Smooth muscle cell (in vitro differentiated cells): ENCODE measurements at regions not wholly inside any gene's neighbourhood (a gene's known extent, or its start where the extent isn't known, plus 50 kb on each side); places are given as distances from the start of the nearest gene placed in this dataset.

Source experiments
- DNase-seq: peaks from one replicate; lab custom pipeline; 2025; ENCODE audit not compliant: unreplicated experiment; lab: John Stamatoyannopoulos, UW
- H2AFZ ChIP-seq: fragments of 200-600 bp; sonication (generic); 2 replicates; pipeline ENCODE4 v1.6.0; 2016; ENCODE audit warnings: antibody characterized with exemption, low read depth, mild to moderate bottlenecking
- H3F3A ChIP-seq: fragments of 200-600 bp; sonication (generic); 2 replicates; pipeline ENCODE4 v1.6.0; 2017; ENCODE audit warnings: antibody characterized with exemption, low read depth
- H3K27ac ChIP-seq: fragments of 200-600 bp; sonication (generic); 2 replicates; pipeline ENCODE4 v1.5.1; 2016; ENCODE audit warnings: low read depth, mild to moderate bottlenecking
- H3K27me3 ChIP-seq: fragments of 200-600 bp; sonication (generic); 2 replicates; pipeline ENCODE4 v1.6.1; 2016; ENCODE audit warnings: low read depth, mild to moderate bottlenecking
- H3K36me3 ChIP-seq: fragments of 200-600 bp; sonication (generic); 2 replicates; pipeline ENCODE4 v1.5.1; 2016; ENCODE audit warnings: low read depth
- H3K4me1 ChIP-seq: fragments of 200-600 bp; sonication (generic); 2 replicates; pipeline ENCODE4 v1.5.1; 2016; ENCODE audit warnings: low read depth
- H3K4me2 ChIP-seq: fragments of 200-600 bp; sonication (generic); 2 replicates; pipeline ENCODE4 v1.6.0; 2016; ENCODE audit warnings: mild to moderate bottlenecking
- H3K4me3 ChIP-seq: fragments of 200-600 bp; sonication (generic); 2 replicates; pipeline ENCODE4 v1.5.1; 2016; ENCODE audit warnings: mild to moderate bottlenecking
- H3K79me2 ChIP-seq: fragments of 200-600 bp; sonication (generic); 2 replicates; pipeline ENCODE4 v1.6.0; 2016; ENCODE audit warnings: low read depth, mild to moderate bottlenecking
- H3K9ac ChIP-seq: fragments of 200-600 bp; sonication (generic); 2 replicates; pipeline ENCODE4 v1.6.0; 2016; ENCODE audit warnings: low read depth
- H3K9me3 ChIP-seq: fragments of 200-600 bp; sonication (generic); replicated peaks from 2 replicates; pipeline ENCODE4 v1.5.1; 2016; ENCODE audit warnings: low read depth
- H4K20me1 ChIP-seq: fragments of 200-600 bp; sonication (generic); 2 replicates; pipeline ENCODE4 v1.6.0; 2016; ENCODE audit warnings: low read depth
- CTCF ChIP-seq: fragments of 200-600 bp; sonication (generic); IDR thresholded peaks from 2 replicates; pipeline ENCODE4 v1.5.1; 2017; ENCODE audit warnings: borderline replicate concordance, mild to moderate bottlenecking, antibody characterized with exemption; ENCODE audit not compliant: insufficient read depth, poor library complexity, severe bottlenecking
- WGBS: methylation state at CpG from one replicate; pipeline ENCODE4 v1.1.7; 2016; ENCODE audit warnings: low lambda C conversion rate; 5-methylcytosine and 5-hydroxymethylcytosine counted together

GRCh38 chr1:90472775-90473174 is 244.3 kb downstream of the BARHL2 start:
- no peaks in the 10 kb centered on the region for H3K9me3 ChIP-seq
- H3K27ac ChIP-seq: no peak overlapping the region
- no peaks in the 10 kb centered on the region for H3K36me3 ChIP-seq
- no peak overlapping the region for H3K4me3 ChIP-seq
- H4K20me1 ChIP-seq: no peaks in the 10 kb centered on the region
- H3K27me3 ChIP-seq: no peaks in the 10 kb centered on the region
- TF ChIP-seq CTCF: no peak
- DNase-seq: no peak
- no peak overlapping the region for H3K4me2 ChIP-seq
- no peak overlapping the region for H2AFZ ChIP-seq
- no peaks in the 10 kb centered on the region for H3K79me2 ChIP-seq
- H3K4me1 ChIP-seq: no peaks in the 10 kb centered on the region
- no peak overlapping the region for H3K9ac ChIP-seq
- WGBS: 89% methylated on average over 1 of the region's 1 CpG
- H3F3A ChIP-seq: no peaks in the 10 kb centered on the region

GRCh38 chr1:90459570-90459969 is 257.5 kb downstream of the BARHL2 start:
- H3K9me3 ChIP-seq: no peaks in the 10 kb centered on the region
- H3K27ac ChIP-seq: no peak overlapping the region
- H2AFZ ChIP-seq: no peak overlapping the region
- no peak for DNase-seq
- no peak for TF ChIP-seq CTCF
- H3K4me2 ChIP-seq: no peak overlapping the region
- no peaks in the 10 kb centered on the region for H3K36me3 ChIP-seq
- H3K4me3 ChIP-seq: no peak overlapping the region
- WGBS: 92% methylated on average over 2 of the region's 2 CpGs
- no peaks in the 10 kb centered on the region for H3K4me1 ChIP-seq
- H3K27me3 ChIP-seq: peaks cover 8% of the 10 kb centered on the region
- no peaks in the 10 kb centered on the region for H4K20me1 ChIP-seq
- H3K9ac ChIP-seq: no peak overlapping the region
- H3F3A ChIP-seq: no peaks in the 10 kb centered on the region
- H3K79me2 ChIP-seq: no peaks in the 10 kb centered on the region

GRCh38 chr1:90457985-90458384 is 259.1 kb downstream of the BARHL2 start:
- H3K4me1 ChIP-seq: no peaks in the 10 kb centered on the region
- no peaks in the 10 kb centered on the region for H3K79me2 ChIP-seq
- peaks cover 8% of the 10 kb centered on the region for H3K27me3 ChIP-seq
- DNase-seq: no peak
- H3K9me3 ChIP-seq: no peaks in the 10 kb centered on the region
- no peak overlapping the region for H2AFZ ChIP-seq
- no peaks in the 10 kb centered on the region for H3K36me3 ChIP-seq
- no peak overlapping the region for H3K4me3 ChIP-seq
- no peaks in the 10 kb centered on the region for H3F3A ChIP-seq
- no peak overlapping the region for H3K27ac ChIP-seq
- TF ChIP-seq CTCF: no peak
- no peaks in the 10 kb centered on the region for H4K20me1 ChIP-seq
- 73% methylated on average over 3 of the region's 3 CpGs for WGBS
- H3K9ac ChIP-seq: no peak overlapping the region
- no peak overlapping the region for H3K4me2 ChIP-seq

DNA sequence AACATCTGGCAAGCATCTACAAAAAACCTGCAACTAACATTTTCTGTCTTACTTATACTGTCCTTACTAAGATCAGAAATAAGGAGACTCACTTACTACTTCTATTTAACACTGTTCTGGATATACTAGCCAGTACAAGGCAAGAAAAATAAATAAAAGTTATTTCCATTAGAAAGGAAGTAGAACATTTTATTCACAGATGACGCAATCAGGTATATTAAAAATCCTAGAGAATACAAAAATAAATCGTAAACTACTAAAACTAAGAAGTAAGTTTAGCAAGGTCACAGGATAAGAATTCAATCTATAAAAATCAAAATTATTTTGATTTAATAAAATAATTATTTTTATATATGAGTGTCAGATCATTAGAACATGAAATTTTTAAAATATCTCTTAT is 264.6 kb downstream of the BARHL2 start:
- no peaks in the 10 kb centered on the region for H3F3A ChIP-seq
- H2AFZ ChIP-seq: no peak overlapping the region
- no peak overlapping the region for H3K27ac ChIP-seq
- no peaks in the 10 kb centered on the region for H3K79me2 ChIP-seq
- no peaks in the 10 kb centered on the region for H3K4me1 ChIP-seq
- no peaks in the 10 kb centered on the region for H3K9me3 ChIP-seq
- H3K4me3 ChIP-seq: no peak overlapping the region
- TF ChIP-seq CTCF: no peak
- WGBS: 88% methylated on average over 2 of the region's 2 CpGs
- no peak for DNase-seq
- H4K20me1 ChIP-seq: no peaks in the 10 kb centered on the region
- no peaks in the 10 kb centered on the region for H3K36me3 ChIP-seq
- no peak overlapping the region for H3K9ac ChIP-seq
- H3K27me3 ChIP-seq: no peaks in the 10 kb centered on the region
- no peak overlapping the region for H3K4me2 ChIP-seq
